GM23338 (cell line): ENCODE measurements at regions not wholly inside any gene's neighbourhood (a gene's known extent, or its start where the extent isn't known, plus 50 kb on each side); places are given as distances from the start of the nearest gene placed in this dataset.

Experiments used
- ATAC-seq: fragments of 200-7000 bp; cut with Tn5 transposase; 3 replicates; pipeline ENCODE4 v1.9.1; 2020
- DNase-seq: peaks from one replicate; pipeline ENCODE4 v3.0.0-alpha.2; 2015; ENCODE audit warnings: low spot score
- H2AFZ ChIP-seq: fragments of 200-600 bp; sonication (generic); 2 replicates; pipeline ENCODE4 v1.8.0; 2016; ENCODE audit warnings: antibody characterized with exemption, mild to moderate bottlenecking, moderate library complexity
- H3F3A ChIP-seq: fragments of 200-600 bp; sonication (generic); replicated peaks from 2 replicates; pipeline ENCODE4 v1.8.0; 2017; ENCODE audit warnings: antibody characterized with exemption, mixed run types, low read depth
- H3K27ac ChIP-seq: fragments of 200-600 bp; sonication (generic); 2 replicates; pipeline ENCODE4 v1.6.1; 2016; ENCODE audit warnings: low read depth
- H3K27me3 ChIP-seq: fragments of 200-600 bp; sonication (generic); 2 replicates; pipeline ENCODE4 v1.8.0; 2016; ENCODE audit warnings: mild to moderate bottlenecking, mixed run types, moderate library complexity; ENCODE audit not compliant: insufficient read depth
- H3K36me3 ChIP-seq: fragments of 200-600 bp; sonication (generic); 2 replicates; pipeline ENCODE4 v1.8.0; 2016; ENCODE audit warnings: mild to moderate bottlenecking; ENCODE audit not compliant: insufficient read depth
- H3K4me1 ChIP-seq: fragments of 200-600 bp; sonication (generic); 2 replicates; pipeline ENCODE4 v1.8.0; 2016; ENCODE audit warnings: mild to moderate bottlenecking, moderate library complexity; ENCODE audit not compliant: insufficient read depth
- H3K4me2 ChIP-seq: fragments of 200-600 bp; sonication (generic); 2 replicates; pipeline ENCODE4 v1.7.1; 2017; ENCODE audit warnings: mixed run types
- H3K4me3 ChIP-seq: fragments of 200-600 bp; sonication (generic); 2 replicates; pipeline ENCODE4 v1.6.1; 2016; ENCODE audit warnings: mixed run types
- H3K79me2 ChIP-seq: fragments of 200-600 bp; sonication (generic); replicated peaks from 2 replicates; pipeline ENCODE4 v1.8.0; 2017; ENCODE audit warnings: mild to moderate bottlenecking; ENCODE audit not compliant: insufficient read depth
- H3K9me2 ChIP-seq: fragments of 200-600 bp; sonication (generic); 2 replicates; pipeline ENCODE4 v1.8.0; 2017; ENCODE audit not compliant: insufficient read depth
- H4K20me1 ChIP-seq: fragments of 200-600 bp; sonication (generic); replicated peaks from 2 replicates; pipeline ENCODE4 v1.8.0; 2017; ENCODE audit warnings: mild to moderate bottlenecking; ENCODE audit not compliant: insufficient read depth
- H3K27ac Mint-ChIP-seq: 2 replicates; pipeline ENCODE4 v1.8.0; 2020; ENCODE audit warnings: inconsistent platforms, mild to moderate bottlenecking, moderate library complexity, mixed read lengths
- H3K27me3 Mint-ChIP-seq: 3 replicates; pipeline ENCODE4 v1.8.0; 2022; ENCODE audit warnings: low read depth, mild to moderate bottlenecking, moderate library complexity, mixed read lengths, inconsistent platforms; ENCODE audit not compliant: insufficient read depth, poor library complexity
- H3K36me3 Mint-ChIP-seq: 3 replicates; pipeline ENCODE4 v1.8.0; 2021; ENCODE audit warnings: low read depth, mild to moderate bottlenecking, inconsistent platforms, moderate library complexity, mixed read lengths
- H3K4me1 Mint-ChIP-seq: 3 replicates; pipeline ENCODE4 v1.8.0; 2020; ENCODE audit warnings: mild to moderate bottlenecking, inconsistent platforms, mixed read lengths
- H3K4me3 Mint-ChIP-seq: 3 replicates; pipeline ENCODE4 v1.8.0; 2021; ENCODE audit warnings: moderate library complexity, mild to moderate bottlenecking, inconsistent platforms, mixed read lengths
- H3K9me3 Mint-ChIP-seq: 3 replicates; pipeline ENCODE4 v1.8.0; 2020; ENCODE audit warnings: moderate library complexity, mild to moderate bottlenecking, inconsistent platforms, mixed read lengths
- CREB1 ChIP-seq: fragments of 250-450 bp; sonication (Bioruptor Pico); IDR thresholded peaks from 2 replicates; pipeline ENCODE4 v1.5.0; 2020; ENCODE audit warnings: low read depth, mild to moderate bottlenecking, moderate library complexity
- EZH2 ChIP-seq: fragments of 200-600 bp; sonication (generic); IDR thresholded peaks from one replicate; pipeline ENCODE4 v1.8.0; 2017; ENCODE audit warnings: antibody characterized with exemption, mild to moderate bottlenecking, low read depth; ENCODE audit not compliant: unreplicated experiment
- NANOG ChIP-seq: IDR thresholded peaks from 2 replicates; pipeline ENCODE4 v1.6.1; 2016; ENCODE audit warnings: antibody characterized with exemption, borderline replicate concordance
- POLR2AphosphoS5 ChIP-seq: IDR thresholded peaks from 2 replicates; pipeline ENCODE4 v1.6.1; 2016; ENCODE audit warnings: antibody characterized with exemption, low read depth
- STAT1 ChIP-seq: IDR thresholded peaks from one replicate; pipeline ENCODE4 v1.6.1; 2016; ENCODE audit warnings: antibody characterized with exemption; ENCODE audit not compliant: unreplicated experiment
- ZNF114 ChIP-seq: fragments of 250-450 bp; sonication (Bioruptor Pico); IDR thresholded peaks from 2 replicates; pipeline ENCODE4 v1.5.0; 2020; ENCODE audit warnings: mild to moderate bottlenecking, moderate library complexity
- ZNF331 ChIP-seq: fragments of 250-450 bp; sonication (Bioruptor Pico); IDR thresholded peaks from 2 replicates; pipeline ENCODE4 v1.5.0; 2020; ENCODE audit warnings: low read depth, mild to moderate bottlenecking, moderate library complexity
- TF ChIP-seq, protein P1 (sequence below): IDR thresholded peaks from 2 replicates; pipeline ENCODE4 v1.6.1; 2016; ENCODE audit warnings: antibody characterized with exemption
- TF ChIP-seq, protein P2 (sequence below), 2 experiments: fragments of 200-600 bp in 1 of 2; sonication (generic) in 1 of 2; conservative IDR thresholded peaks; 2 replicates each; pipeline versions ENCODE4 v1.5.1 to v1.6.1; 2016 to 2017; ENCODE audit warnings: antibody characterized with exemption in 2 of 2, low read depth in 2 of 2, mild to moderate bottlenecking in 2 of 2, moderate library complexity in 1 of 2
- TF ChIP-seq, protein P3 (sequence below): IDR thresholded peaks from one replicate; pipeline ENCODE4 v1.6.1; 2018; ENCODE audit warnings: antibody characterized with exemption; ENCODE audit not compliant: unreplicated experiment
- TF ChIP-seq, protein P4 (sequence below): fragments of 250-450 bp; sonication (Bioruptor Pico); IDR thresholded peaks from 2 replicates; pipeline ENCODE4 v1.5.0; 2020; ENCODE audit warnings: mild to moderate bottlenecking, moderate library complexity

DNA sequence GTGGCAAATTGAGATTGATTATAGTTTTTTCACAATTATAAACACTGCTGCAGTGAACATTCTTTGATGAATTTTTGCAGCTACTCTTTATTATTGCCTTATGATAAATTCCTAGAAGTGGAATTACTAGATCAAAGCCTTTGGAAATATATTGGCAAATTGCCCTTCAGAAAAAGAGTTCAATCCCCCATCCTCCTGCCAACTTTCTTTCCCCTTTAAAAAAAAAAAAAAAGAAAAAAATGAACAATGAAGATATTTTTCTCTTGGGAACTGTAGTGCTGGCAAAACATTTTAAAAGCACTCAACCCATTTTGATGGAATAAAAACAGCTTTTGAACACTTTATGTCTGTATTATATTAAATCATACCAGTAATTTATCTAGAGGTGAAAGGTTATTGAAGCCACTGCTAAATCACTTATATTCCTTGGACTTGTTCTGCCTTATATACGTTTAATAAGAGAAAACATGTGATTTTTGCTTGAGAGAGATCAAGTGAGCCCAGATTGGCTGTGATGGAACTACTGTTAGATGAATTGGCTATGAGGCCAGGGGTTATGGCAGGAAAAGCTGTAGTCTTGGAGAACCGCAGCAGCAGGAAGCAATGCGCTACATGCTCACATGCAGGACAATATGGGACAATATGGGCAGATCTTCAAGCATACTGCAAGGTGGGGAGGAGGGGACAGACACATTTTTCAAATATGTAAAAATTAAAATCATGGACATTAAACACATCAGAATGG, 212.8 kb upstream of the C2CD4B start:
- Histone ChIP-seq H4K20me1 (no peaks in the 10 kb centered on the region), H3K4me2 (no peak overlapping the region), H3K79me2 (no peaks in the 10 kb centered on the region), H3K36me3 (no peaks in the 10 kb centered on the region), H3K4me3 (no peak overlapping the region), H3K9me2 (no peaks in the 10 kb centered on the region), H3K4me1 (no peaks in the 10 kb centered on the region), H2AFZ (no peak overlapping the region), H3K27ac (no peak overlapping the region), H3F3A (no peaks in the 10 kb centered on the region), H3K27me3 (no peaks in the 10 kb centered on the region)
- ATAC-seq, result no peak
- DNase-seq, result no peak
- Mint-ChIP-seq H3K4me3 (no peak overlapping the region), H3K27ac (no peak overlapping the region), H3K27me3 (no peaks in the 10 kb centered on the region), H3K36me3 (no peaks in the 10 kb centered on the region), H3K4me1 (no peaks in the 10 kb centered on the region), H3K9me3 (no peaks in the 10 kb centered on the region)
- TF ChIP-seq POLR2AphosphoS5 (no peak), ZNF331 (CRISPR knock-in tag) (no peak), ZNF114 (CRISPR knock-in tag) (no peak), STAT1 (no peak), NANOG (no peak), CREB1 (CRISPR knock-in tag) (no peak), EZH2 (no peak)
- TF ChIP-seq, protein P1, sequence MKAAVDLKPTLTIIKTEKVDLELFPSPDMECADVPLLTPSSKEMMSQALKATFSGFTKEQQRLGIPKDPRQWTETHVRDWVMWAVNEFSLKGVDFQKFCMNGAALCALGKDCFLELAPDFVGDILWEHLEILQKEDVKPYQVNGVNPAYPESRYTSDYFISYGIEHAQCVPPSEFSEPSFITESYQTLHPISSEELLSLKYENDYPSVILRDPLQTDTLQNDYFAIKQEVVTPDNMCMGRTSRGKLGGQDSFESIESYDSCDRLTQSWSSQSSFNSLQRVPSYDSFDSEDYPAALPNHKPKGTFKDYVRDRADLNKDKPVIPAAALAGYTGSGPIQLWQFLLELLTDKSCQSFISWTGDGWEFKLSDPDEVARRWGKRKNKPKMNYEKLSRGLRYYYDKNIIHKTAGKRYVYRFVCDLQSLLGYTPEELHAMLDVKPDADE, result no peak
- TF ChIP-seq, protein P2, sequence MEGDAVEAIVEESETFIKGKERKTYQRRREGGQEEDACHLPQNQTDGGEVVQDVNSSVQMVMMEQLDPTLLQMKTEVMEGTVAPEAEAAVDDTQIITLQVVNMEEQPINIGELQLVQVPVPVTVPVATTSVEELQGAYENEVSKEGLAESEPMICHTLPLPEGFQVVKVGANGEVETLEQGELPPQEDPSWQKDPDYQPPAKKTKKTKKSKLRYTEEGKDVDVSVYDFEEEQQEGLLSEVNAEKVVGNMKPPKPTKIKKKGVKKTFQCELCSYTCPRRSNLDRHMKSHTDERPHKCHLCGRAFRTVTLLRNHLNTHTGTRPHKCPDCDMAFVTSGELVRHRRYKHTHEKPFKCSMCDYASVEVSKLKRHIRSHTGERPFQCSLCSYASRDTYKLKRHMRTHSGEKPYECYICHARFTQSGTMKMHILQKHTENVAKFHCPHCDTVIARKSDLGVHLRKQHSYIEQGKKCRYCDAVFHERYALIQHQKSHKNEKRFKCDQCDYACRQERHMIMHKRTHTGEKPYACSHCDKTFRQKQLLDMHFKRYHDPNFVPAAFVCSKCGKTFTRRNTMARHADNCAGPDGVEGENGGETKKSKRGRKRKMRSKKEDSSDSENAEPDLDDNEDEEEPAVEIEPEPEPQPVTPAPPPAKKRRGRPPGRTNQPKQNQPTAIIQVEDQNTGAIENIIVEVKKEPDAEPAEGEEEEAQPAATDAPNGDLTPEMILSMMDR (conservative IDR thresholded peaks at IDR 0.05; ENCODE audit: low read depth in 2 of 2), result no peak
- TF ChIP-seq, protein P3, sequence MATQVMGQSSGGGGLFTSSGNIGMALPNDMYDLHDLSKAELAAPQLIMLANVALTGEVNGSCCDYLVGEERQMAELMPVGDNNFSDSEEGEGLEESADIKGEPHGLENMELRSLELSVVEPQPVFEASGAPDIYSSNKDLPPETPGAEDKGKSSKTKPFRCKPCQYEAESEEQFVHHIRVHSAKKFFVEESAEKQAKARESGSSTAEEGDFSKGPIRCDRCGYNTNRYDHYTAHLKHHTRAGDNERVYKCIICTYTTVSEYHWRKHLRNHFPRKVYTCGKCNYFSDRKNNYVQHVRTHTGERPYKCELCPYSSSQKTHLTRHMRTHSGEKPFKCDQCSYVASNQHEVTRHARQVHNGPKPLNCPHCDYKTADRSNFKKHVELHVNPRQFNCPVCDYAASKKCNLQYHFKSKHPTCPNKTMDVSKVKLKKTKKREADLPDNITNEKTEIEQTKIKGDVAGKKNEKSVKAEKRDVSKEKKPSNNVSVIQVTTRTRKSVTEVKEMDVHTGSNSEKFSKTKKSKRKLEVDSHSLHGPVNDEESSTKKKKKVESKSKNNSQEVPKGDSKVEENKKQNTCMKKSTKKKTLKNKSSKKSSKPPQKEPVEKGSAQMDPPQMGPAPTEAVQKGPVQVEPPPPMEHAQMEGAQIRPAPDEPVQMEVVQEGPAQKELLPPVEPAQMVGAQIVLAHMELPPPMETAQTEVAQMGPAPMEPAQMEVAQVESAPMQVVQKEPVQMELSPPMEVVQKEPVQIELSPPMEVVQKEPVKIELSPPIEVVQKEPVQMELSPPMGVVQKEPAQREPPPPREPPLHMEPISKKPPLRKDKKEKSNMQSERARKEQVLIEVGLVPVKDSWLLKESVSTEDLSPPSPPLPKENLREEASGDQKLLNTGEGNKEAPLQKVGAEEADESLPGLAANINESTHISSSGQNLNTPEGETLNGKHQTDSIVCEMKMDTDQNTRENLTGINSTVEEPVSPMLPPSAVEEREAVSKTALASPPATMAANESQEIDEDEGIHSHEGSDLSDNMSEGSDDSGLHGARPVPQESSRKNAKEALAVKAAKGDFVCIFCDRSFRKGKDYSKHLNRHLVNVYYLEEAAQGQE, result no peak
- TF ChIP-seq, protein P4, sequence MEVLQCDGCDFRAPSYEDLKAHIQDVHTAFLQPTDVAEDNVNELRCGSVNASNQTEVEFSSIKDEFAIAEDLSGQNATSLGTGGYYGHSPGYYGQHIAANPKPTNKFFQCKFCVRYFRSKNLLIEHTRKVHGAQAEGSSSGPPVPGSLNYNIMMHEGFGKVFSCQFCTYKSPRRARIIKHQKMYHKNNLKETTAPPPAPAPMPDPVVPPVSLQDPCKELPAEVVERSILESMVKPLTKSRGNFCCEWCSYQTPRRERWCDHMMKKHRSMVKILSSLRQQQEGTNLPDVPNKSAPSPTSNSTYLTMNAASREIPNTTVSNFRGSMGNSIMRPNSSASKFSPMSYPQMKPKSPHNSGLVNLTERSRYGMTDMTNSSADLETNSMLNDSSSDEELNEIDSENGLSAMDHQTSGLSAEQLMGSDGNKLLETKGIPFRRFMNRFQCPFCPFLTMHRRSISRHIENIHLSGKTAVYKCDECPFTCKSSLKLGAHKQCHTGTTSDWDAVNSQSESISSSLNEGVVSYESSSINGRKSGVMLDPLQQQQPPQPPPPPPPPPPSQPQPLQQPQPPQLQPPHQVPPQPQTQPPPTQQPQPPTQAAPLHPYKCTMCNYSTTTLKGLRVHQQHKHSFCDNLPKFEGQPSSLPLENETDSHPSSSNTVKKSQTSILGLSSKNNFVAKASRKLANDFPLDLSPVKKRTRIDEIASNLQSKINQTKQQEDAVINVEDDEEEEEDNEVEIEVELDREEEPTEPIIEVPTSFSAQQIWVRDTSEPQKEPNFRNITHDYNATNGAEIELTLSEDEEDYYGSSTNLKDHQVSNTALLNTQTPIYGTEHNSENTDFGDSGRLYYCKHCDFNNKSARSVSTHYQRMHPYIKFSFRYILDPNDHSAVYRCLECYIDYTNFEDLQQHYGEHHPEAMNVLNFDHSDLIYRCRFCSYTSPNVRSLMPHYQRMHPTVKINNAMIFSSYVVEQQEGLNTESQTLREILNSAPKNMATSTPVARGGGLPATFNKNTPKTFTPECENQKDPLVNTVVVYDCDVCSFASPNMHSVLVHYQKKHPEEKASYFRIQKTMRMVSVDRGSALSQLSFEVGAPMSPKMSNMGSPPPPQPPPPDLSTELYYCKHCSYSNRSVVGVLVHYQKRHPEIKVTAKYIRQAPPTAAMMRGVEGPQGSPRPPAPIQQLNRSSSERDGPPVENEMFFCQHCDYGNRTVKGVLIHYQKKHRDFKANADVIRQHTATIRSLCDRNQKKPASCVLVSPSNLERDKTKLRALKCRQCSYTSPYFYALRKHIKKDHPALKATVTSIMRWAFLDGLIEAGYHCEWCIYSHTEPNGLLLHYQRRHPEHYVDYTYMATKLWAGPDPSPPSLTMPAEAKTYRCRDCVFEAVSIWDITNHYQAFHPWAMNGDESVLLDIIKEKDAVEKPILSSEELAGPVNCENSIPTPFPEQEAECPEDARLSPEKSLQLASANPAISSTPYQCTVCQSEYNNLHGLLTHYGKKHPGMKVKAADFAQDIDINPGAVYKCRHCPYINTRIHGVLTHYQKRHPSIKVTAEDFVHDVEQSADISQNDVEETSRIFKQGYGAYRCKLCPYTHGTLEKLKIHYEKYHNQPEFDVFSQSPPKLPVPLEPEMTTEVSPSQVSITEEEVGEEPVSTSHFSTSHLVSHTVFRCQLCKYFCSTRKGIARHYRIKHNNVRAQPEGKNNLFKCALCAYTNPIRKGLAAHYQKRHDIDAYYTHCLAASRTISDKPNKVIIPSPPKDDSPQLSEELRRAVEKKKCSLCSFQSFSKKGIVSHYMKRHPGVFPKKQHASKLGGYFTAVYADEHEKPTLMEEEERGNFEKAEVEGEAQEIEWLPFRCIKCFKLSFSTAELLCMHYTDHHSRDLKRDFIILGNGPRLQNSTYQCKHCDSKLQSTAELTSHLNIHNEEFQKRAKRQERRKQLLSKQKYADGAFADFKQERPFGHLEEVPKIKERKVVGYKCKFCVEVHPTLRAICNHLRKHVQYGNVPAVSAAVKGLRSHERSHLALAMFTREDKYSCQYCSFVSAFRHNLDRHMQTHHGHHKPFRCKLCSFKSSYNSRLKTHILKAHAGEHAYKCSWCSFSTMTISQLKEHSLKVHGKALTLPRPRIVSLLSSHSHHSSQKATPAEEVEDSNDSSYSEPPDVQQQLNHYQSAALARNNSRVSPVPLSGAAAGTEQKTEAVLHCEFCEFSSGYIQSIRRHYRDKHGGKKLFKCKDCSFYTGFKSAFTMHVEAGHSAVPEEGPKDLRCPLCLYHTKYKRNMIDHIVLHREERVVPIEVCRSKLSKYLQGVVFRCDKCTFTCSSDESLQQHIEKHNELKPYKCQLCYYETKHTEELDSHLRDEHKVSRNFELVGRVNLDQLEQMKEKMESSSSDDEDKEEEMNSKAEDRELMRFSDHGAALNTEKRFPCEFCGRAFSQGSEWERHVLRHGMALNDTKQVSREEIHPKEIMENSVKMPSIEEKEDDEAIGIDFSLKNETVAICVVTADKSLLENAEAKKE (CRISPR knock-in tag), result no peak
